ENCODE measurements at regions not wholly inside any gene's neighbourhood (a gene's known extent, or its start where the extent isn't known, plus 50 kb on each side); places are given as distances from the start of the nearest gene placed in this dataset.
"Not testable (repeated sequence)": the region's sequence is repeated elsewhere in the genome, so short reads cannot be mapped to it uniquely, and the experiment has no call there.

- Histone ChIP-seq H3K4me1 (ENCODE audit: control insufficient read depth, low read depth, low read length) (peaks cover 18% of the 10 kb centered on the region), H3K4me3 (ENCODE audit: low read length) (no peak overlapping the region), H3K9ac (ENCODE audit: low read length) (no peak overlapping the region), H3K27ac (ENCODE audit: low read length) (no peak overlapping the region), H3K27me3 (ENCODE audit: control insufficient read depth, insufficient read depth, low read length) (no peaks in the 10 kb centered on the region), H3K9me3 (ENCODE audit: control insufficient read depth, low read depth, low read length) (no peaks in the 10 kb centered on the region), H3K36me3 (ENCODE audit: control insufficient read depth, low read depth, low read length) (no peaks in the 10 kb centered on the region)
These were observed 129.7 kb upstream of the VWC2 start for GRCh38 chr7:49643736-49644135.

GRCh38 chr7:49644396-49645166 is 128.9 kb upstream of the VWC2 start:
- no peaks in the 10 kb centered on the region for H3K9me3 ChIP-seq (ENCODE audit: control insufficient read depth, low read depth, low read length)
- H3K4me1 ChIP-seq (ENCODE audit: control insufficient read depth, low read depth, low read length): peaks cover 18% of the 10 kb centered on the region
- no peak overlapping the region for H3K4me3 ChIP-seq (ENCODE audit: low read length)
- H3K27ac ChIP-seq (ENCODE audit: low read length): no peak overlapping the region
- no peaks in the 10 kb centered on the region for H3K36me3 ChIP-seq (ENCODE audit: control insufficient read depth, low read depth, low read length)
- no peaks in the 10 kb centered on the region for H3K27me3 ChIP-seq (ENCODE audit: control insufficient read depth, insufficient read depth, low read length)
- no peak overlapping the region for H3K9ac ChIP-seq (ENCODE audit: low read length)

GRCh38 chr7:49645296-49645695 is 128.1 kb upstream of the VWC2 start:
- H3K27me3 ChIP-seq (ENCODE audit: control insufficient read depth, insufficient read depth, low read length): no peaks in the 10 kb centered on the region
- peaks cover 18% of the 10 kb centered on the region for H3K4me1 ChIP-seq (ENCODE audit: control insufficient read depth, low read depth, low read length)
- H3K36me3 ChIP-seq (ENCODE audit: control insufficient read depth, low read depth, low read length): no peaks in the 10 kb centered on the region
- H3K27ac ChIP-seq (ENCODE audit: low read length): no peak overlapping the region
- no peak overlapping the region for H3K9ac ChIP-seq (ENCODE audit: low read length)
- H3K9me3 ChIP-seq (ENCODE audit: control insufficient read depth, low read depth, low read length): no peaks in the 10 kb centered on the region
- H3K4me3 ChIP-seq (ENCODE audit: low read length): no peak overlapping the region

- no peaks in the 10 kb centered on the region for H3K9me3 ChIP-seq (ENCODE audit: control insufficient read depth, low read depth, low read length)
- H3K4me3 ChIP-seq (ENCODE audit: low read length): no peak overlapping the region
- no peaks in the 10 kb centered on the region for H3K36me3 ChIP-seq (ENCODE audit: control insufficient read depth, low read depth, low read length)
- H3K9ac ChIP-seq (ENCODE audit: low read length): no peak overlapping the region
- no peaks in the 10 kb centered on the region for H3K4me1 ChIP-seq (ENCODE audit: control insufficient read depth, low read depth, low read length)
- H3K27me3 ChIP-seq (ENCODE audit: control insufficient read depth, insufficient read depth, low read length): no peaks in the 10 kb centered on the region
- H3K27ac ChIP-seq (ENCODE audit: low read length): no peak overlapping the region
These were observed 113.2 kb upstream of the VWC2 start for GRCh38 chr7:49660170-49660783.

- Histone ChIP-seq H3K36me3 (ENCODE audit: control insufficient read depth, low read depth, low read length) (no peaks in the 10 kb centered on the region), H3K4me1 (ENCODE audit: control insufficient read depth, low read depth, low read length) (no peaks in the 10 kb centered on the region), H3K27me3 (ENCODE audit: control insufficient read depth, insufficient read depth, low read length) (no peaks in the 10 kb centered on the region), H3K27ac (ENCODE audit: low read length) (no peak overlapping the region), H3K9me3 (ENCODE audit: control insufficient read depth, low read depth, low read length) (no peaks in the 10 kb centered on the region), H3K4me3 (ENCODE audit: low read length) (no peak overlapping the region), H3K9ac (ENCODE audit: low read length) (no peak overlapping the region)
These were observed 112.5 kb upstream of the VWC2 start for GRCh38 chr7:49660976-49661375.

GRCh38 chr7:49665963-49666362 is 107.5 kb upstream of the VWC2 start:
- not testable (repeated sequence) for H3K4me1 ChIP-seq (ENCODE audit: control insufficient read depth, low read depth, low read length)

GRCh38 chr7:49666764-49667163 is 106.7 kb upstream of the VWC2 start:
- Histone ChIP-seq H3K4me1 (ENCODE audit: control insufficient read depth, low read depth, low read length) (peaks cover 3% of the 10 kb centered on the region), H3K27me3 (ENCODE audit: control insufficient read depth, insufficient read depth, low read length) (no peaks in the 10 kb centered on the region), H3K4me3 (ENCODE audit: low read length) (no peak overlapping the region), H3K9ac (ENCODE audit: low read length) (no peak overlapping the region), H3K9me3 (ENCODE audit: control insufficient read depth, low read depth, low read length) (no peaks in the 10 kb centered on the region), H3K27ac (ENCODE audit: low read length) (no peak overlapping the region), H3K36me3 (ENCODE audit: control insufficient read depth, low read depth, low read length) (no peaks in the 10 kb centered on the region)

More at GRCh38 chr7:49665963-49666362, 107.5 kb upstream of the VWC2 start:
- H3K9ac ChIP-seq (ENCODE audit: low read length); H3K27ac ChIP-seq (ENCODE audit: low read length); H3K4me3 ChIP-seq (ENCODE audit: low read length); H3K27me3 ChIP-seq (ENCODE audit: control insufficient read depth, insufficient read depth, low read length); H3K9me3 ChIP-seq (ENCODE audit: control insufficient read depth, low read depth, low read length); H3K36me3 ChIP-seq (ENCODE audit: control insufficient read depth, low read depth, low read length): not testable (repeated sequence)

DNA sequence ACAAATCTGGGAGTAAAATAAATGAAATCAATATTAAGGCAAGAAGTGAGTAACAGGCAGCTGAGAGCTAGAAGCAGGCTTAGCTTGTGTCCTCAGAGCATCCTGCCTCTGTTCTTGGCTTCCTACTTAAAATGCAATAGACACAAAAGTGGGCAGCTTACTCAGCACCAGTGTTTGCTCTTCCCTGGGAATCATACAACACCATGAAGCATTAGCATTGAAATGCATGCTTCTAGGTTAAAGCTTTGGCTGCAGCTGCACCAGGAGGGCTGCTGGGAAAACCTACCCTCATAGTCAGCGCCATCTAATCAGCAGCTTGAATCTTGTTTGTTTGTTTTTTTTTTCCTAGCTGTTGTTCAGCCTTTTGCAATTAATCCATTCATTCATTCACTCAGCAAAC is 104.2 kb upstream of the VWC2 start:
- H3K4me3 ChIP-seq (ENCODE audit: low read length): no peak overlapping the region
- no peaks in the 10 kb centered on the region for H3K9me3 ChIP-seq (ENCODE audit: control insufficient read depth, low read depth, low read length)
- no peaks in the 10 kb centered on the region for H3K36me3 ChIP-seq (ENCODE audit: control insufficient read depth, low read depth, low read length)
- H3K4me1 ChIP-seq (ENCODE audit: control insufficient read depth, low read depth, low read length): peaks cover 3% of the 10 kb centered on the region
- H3K27ac ChIP-seq (ENCODE audit: low read length): no peak overlapping the region
- no peak overlapping the region for H3K9ac ChIP-seq (ENCODE audit: low read length)
- no peaks in the 10 kb centered on the region for H3K27me3 ChIP-seq (ENCODE audit: control insufficient read depth, insufficient read depth, low read length)

DNA sequence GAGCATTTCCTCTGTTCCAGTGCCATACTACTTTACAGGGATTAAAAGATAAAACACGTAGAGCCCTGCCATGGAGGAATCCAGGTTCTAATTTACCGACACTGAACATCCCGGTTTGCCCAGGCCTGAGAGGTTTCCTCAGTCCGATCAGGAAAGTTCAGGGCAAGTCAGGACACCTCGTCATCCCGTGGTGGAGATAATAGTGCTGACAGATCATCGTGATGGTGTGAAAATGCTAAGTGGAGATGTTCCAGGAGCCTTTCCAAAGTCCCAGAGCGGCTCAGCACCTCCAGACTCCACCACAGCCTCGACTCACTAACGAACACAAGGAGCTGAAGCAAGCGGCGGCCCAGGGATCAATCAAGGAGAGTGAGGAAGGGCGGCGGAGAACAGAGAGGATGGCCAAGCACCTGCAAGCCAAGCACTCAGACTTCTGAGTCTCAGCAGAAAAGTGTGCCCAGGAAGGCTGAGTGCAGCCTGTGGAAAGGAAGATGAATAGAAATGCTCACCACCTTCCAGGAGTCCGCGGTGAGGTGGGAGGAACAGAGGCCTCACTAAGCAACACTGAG is 103.7 kb upstream of the VWC2 start:
- Histone ChIP-seq H3K9me3 (ENCODE audit: control insufficient read depth, low read depth, low read length) (no peaks in the 10 kb centered on the region), H3K9ac (ENCODE audit: low read length) (no peak overlapping the region), H3K27me3 (ENCODE audit: control insufficient read depth, insufficient read depth, low read length) (no peaks in the 10 kb centered on the region), H3K4me1 (ENCODE audit: control insufficient read depth, low read depth, low read length) (peaks cover 3% of the 10 kb centered on the region), H3K4me3 (ENCODE audit: low read length) (no peak overlapping the region), H3K27ac (ENCODE audit: low read length) (no peak overlapping the region), H3K36me3 (ENCODE audit: control insufficient read depth, low read depth, low read length) (no peaks in the 10 kb centered on the region)

- no peaks in the 10 kb centered on the region for H3K9me3 ChIP-seq (ENCODE audit: control insufficient read depth, low read depth, low read length)
- H3K4me3 ChIP-seq (ENCODE audit: low read length): no peak overlapping the region
- H3K9ac ChIP-seq (ENCODE audit: low read length): no peak overlapping the region
- no peaks in the 10 kb centered on the region for H3K36me3 ChIP-seq (ENCODE audit: control insufficient read depth, low read depth, low read length)
- H3K4me1 ChIP-seq (ENCODE audit: control insufficient read depth, low read depth, low read length): peaks cover 3% of the 10 kb centered on the region
- no peaks in the 10 kb centered on the region for H3K27me3 ChIP-seq (ENCODE audit: control insufficient read depth, insufficient read depth, low read length)
- no peak overlapping the region for H3K27ac ChIP-seq (ENCODE audit: low read length)
These were observed 102.4 kb upstream of the VWC2 start for GRCh38 chr7:49670991-49671390.

DNA sequence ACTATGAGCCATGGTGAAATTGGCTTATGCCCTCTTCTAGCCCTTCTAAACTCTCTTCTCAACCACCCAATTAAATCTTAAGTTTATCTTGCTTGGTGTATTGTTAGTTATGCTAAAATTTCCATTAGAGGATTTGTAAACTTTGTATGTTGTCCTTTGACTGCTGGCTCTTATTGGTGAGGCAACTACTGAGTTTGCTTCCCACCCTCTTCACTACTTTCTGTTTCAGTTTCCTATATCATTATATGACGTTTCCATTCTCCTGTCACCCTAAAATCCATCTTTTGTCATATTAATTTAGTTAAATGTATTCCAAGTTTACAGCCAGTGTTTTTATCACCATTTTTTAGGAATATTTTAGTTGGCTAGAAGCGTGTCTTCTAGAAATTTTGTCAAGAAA is 80.9 kb upstream of the VWC2 start:
- H3K27ac ChIP-seq (ENCODE audit: low read length): no peak overlapping the region
- no peak overlapping the region for H3K4me3 ChIP-seq (ENCODE audit: low read length)

DNA sequence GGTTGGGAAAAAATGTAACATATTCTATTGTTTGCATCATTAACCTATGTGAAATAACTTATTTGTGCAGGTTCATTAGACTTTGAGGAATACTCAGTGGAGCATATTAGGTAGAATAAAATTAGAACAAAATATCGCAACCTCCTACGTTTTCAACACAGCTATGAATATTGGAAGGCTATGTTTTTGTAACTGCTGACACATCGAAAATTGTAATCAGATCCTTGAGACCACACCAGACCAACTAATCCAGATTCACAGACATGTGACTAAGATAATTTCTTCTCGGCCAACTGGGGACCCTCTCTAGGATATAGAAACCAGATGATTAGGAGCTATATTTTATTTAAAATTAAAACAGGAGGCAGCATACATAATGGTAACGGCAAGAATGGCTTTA is 77.5 kb upstream of the VWC2 start:
- Histone ChIP-seq H3K27ac (ENCODE audit: low read length) (no peak overlapping the region), H3K4me3 (ENCODE audit: low read length) (no peak overlapping the region), H3K9ac (ENCODE audit: low read length) (no peak overlapping the region), H3K4me1 (ENCODE audit: control insufficient read depth, low read depth, low read length) (no peaks in the 10 kb centered on the region), H3K27me3 (ENCODE audit: control insufficient read depth, insufficient read depth, low read length) (no peaks in the 10 kb centered on the region), H3K36me3 (ENCODE audit: control insufficient read depth, low read depth, low read length) (no peaks in the 10 kb centered on the region), H3K9me3 (ENCODE audit: control insufficient read depth, low read depth, low read length) (no peaks in the 10 kb centered on the region)

More for the DNA sequence above, 80.9 kb upstream of the VWC2 start:
- Histone ChIP-seq H3K27me3 (ENCODE audit: control insufficient read depth, insufficient read depth, low read length) (no peaks in the 10 kb centered on the region), H3K4me1 (ENCODE audit: control insufficient read depth, low read depth, low read length) (no peaks in the 10 kb centered on the region), H3K9ac (ENCODE audit: low read length) (no peak overlapping the region), H3K36me3 (ENCODE audit: control insufficient read depth, low read depth, low read length) (no peaks in the 10 kb centered on the region), H3K9me3 (ENCODE audit: control insufficient read depth, low read depth, low read length) (no peaks in the 10 kb centered on the region)

Data from iPS-18a (cell line).